HepG2 (cell line): ENCODE measurements at regions not wholly inside any gene's neighbourhood (a gene's known extent, or its start where the extent isn't known, plus 50 kb on each side); places are given as distances from the start of the nearest gene placed in this dataset.

Experiments used
- CBX2 ChIP-seq, 2 experiments: fragments of 200-600 bp in 1 of 2; sonication (generic); formaldehyde crosslinking in 1 of 2; IDR thresholded peaks; 2 replicates each; pipeline versions ENCODE4 v1.7.0 to v1.8.1; 2018 to 2022; ENCODE audit warnings: low read depth in 2 of 2, low read length in 1 of 2, mild to moderate bottlenecking in 1 of 2, missing genetic modification reagents in 1 of 2
- EP300 ChIP-seq, 3 experiments: sonication (generic) in 1 of 3; formaldehyde crosslinking in 1 of 3; IDR thresholded peaks; 2 replicates each; pipeline versions ENCODE4 v1.5.1 to v1.6.1; 2011 to 2020; ENCODE audit warnings: low read depth in 2 of 3, low read length in 2 of 3, borderline replicate concordance in 1 of 3, improper control_type of control experiment in 1 of 3, mild to moderate bottlenecking in 1 of 3, missing genetic modification reagents in 1 of 3, moderate library complexity in 1 of 3
- GATAD1 ChIP-seq: IDR thresholded peaks from 2 replicates; pipeline ENCODE4 v1.6.1; 2016; ENCODE audit warnings: missing genetic modification reagents, missing compliant biosample characterization
- HMG20B ChIP-seq: conservative IDR thresholded peaks from 2 replicates; pipeline ENCODE4 v1.6.1; 2016; ENCODE audit warnings: missing genetic modification reagents, missing compliant biosample characterization
- ZSCAN12 ChIP-seq: sonication (generic); formaldehyde crosslinking; IDR thresholded peaks from 2 replicates; pipeline ENCODE4 v1.9.0; 2021; ENCODE audit warnings: mild to moderate bottlenecking, missing genetic modification reagents
- TF ChIP-seq, protein P1 (sequence below): sonication (generic); formaldehyde crosslinking; IDR thresholded peaks from 2 replicates; pipeline ENCODE4 v1.4.0; 2020; ENCODE audit warnings: missing genetic modification reagents
- TF ChIP-seq, protein P2 (sequence below): conservative IDR thresholded peaks from 2 replicates; pipeline ENCODE4 v1.6.1; 2018; ENCODE audit warnings: missing genetic modification reagents
- TF ChIP-seq, protein P3 (sequence below): sonication (generic); formaldehyde crosslinking; IDR thresholded peaks from 2 replicates; pipeline ENCODE4 v1.5.0; 2020; ENCODE audit warnings: mild to moderate bottlenecking, missing genetic modification reagents, borderline replicate concordance

DNA sequence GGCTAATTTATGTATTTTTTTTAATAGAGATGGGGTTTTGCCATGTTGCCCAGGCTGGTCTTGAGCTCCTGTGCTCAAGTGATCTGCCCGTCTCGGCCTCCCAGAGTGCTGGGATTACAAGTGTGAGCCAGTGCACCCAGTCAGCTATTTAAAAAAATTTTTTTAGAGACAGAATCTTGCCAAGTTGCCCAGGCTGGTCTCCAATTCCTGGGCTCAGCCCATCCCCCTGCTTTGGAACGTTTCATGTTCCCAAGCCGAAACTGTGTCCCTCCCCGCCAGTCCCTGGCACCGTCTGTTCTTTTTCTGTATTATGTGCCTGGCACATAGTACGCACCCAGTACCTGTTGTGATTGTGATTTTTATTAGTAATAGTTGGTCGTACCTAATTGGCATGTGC, 63.1 kb upstream of the MGAT5 start (continued):
- TF ChIP-seq, protein P1, sequence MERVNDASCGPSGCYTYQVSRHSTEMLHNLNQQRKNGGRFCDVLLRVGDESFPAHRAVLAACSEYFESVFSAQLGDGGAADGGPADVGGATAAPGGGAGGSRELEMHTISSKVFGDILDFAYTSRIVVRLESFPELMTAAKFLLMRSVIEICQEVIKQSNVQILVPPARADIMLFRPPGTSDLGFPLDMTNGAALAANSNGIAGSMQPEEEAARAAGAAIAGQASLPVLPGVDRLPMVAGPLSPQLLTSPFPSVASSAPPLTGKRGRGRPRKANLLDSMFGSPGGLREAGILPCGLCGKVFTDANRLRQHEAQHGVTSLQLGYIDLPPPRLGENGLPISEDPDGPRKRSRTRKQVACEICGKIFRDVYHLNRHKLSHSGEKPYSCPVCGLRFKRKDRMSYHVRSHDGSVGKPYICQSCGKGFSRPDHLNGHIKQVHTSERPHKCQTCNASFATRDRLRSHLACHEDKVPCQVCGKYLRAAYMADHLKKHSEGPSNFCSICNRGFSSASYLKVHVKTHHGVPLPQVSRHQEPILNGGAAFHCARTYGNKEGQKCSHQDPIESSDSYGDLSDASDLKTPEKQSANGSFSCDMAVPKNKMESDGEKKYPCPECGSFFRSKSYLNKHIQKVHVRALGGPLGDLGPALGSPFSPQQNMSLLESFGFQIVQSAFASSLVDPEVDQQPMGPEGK (CRISPR knock-in tag): no peak
- TF ChIP-seq, protein P2, sequence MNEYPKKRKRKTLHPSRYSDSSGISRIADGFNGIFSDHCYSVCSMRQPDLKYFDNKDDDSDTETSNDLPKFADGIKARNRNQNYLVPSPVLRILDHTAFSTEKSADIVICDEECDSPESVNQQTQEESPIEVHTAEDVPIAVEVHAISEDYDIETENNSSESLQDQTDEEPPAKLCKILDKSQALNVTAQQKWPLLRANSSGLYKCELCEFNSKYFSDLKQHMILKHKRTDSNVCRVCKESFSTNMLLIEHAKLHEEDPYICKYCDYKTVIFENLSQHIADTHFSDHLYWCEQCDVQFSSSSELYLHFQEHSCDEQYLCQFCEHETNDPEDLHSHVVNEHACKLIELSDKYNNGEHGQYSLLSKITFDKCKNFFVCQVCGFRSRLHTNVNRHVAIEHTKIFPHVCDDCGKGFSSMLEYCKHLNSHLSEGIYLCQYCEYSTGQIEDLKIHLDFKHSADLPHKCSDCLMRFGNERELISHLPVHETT: no peak
- TF ChIP-seq EP300 (IDR thresholded peaks at IDR 0.05; ENCODE audit: low read depth in 2 of 2, low read length in 2 of 2) (no peak), EP300 (CRISPR knock-in tag; IDR thresholded peaks at IDR 0.05; ENCODE audit: borderline replicate concordance) (no peak), CBX2 (IDR thresholded peaks at IDR 0.05; ENCODE audit: low read depth, low read length) (no peak), CBX2 (CRISPR knock-in tag; IDR thresholded peaks at IDR 0.05; ENCODE audit: low read depth) (no peak), ZSCAN12 (CRISPR knock-in tag) (no peak), HMG20B (CRISPR knock-in tag) (no peak), GATAD1 (CRISPR knock-in tag) (no peak)
- TF ChIP-seq, protein P3, sequence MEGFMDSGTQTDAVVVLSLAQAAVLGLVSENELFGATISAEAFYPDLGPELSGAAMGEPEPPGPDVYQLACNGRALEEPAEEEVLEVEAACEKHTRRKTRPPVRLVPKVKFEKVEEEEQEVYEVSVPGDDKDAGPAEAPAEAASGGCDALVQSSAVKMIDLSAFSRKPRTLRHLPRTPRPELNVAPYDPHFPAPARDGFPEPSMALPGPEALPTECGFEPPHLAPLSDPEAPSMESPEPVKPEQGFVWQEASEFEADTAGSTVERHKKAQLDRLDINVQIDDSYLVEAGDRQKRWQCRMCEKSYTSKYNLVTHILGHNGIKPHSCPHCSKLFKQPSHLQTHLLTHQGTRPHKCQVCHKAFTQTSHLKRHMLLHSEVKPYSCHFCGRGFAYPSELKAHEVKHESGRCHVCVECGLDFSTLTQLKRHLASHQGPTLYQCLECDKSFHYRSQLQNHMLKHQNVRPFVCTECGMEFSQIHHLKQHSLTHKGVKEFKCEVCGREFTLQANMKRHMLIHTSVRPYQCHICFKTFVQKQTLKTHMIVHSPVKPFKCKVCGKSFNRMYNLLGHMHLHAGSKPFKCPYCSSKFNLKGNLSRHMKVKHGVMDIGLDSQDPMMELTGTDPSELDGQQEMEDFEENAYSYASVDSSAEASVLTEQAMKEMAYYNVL (CRISPR knock-in tag): no peak
